Skeletal muscle cell (primary cell): ENCODE measurements at regions not wholly inside any gene's neighbourhood (a gene's known extent, or its start where the extent isn't known, plus 50 kb on each side); places are given as distances from the start of the nearest gene placed in this dataset.

Experiments used
- DNase-seq: peaks from one replicate; pipeline ENCODE4 v3.0.0-alpha.2; 2010; ENCODE audit warnings: low read depth
- H3K4me3 ChIP-seq: 2 replicates; pipeline ENCODE4 v1.5.1; 2011; ENCODE audit warnings: low read depth, mild to moderate bottlenecking, control low read depth, low read length, moderate library complexity

- no peak overlapping the region for H3K4me3 ChIP-seq
- no peak for DNase-seq
These were observed 78.3 kb downstream of the RAMP3 start for GRCh38 chr7:45235905-45236304.

- no peak overlapping the region for H3K4me3 ChIP-seq
- DNase-seq: no peak
These were observed 79.1 kb downstream of the RAMP3 start for GRCh38 chr7:45236666-45237065.

- DNase-seq: no peak
- H3K4me3 ChIP-seq: no peak overlapping the region
These were observed 80.3 kb downstream of the RAMP3 start for GRCh38 chr7:45237788-45238461.

GRCh38 chr7:45238806-45239205, 81.2 kb downstream of the RAMP3 start:
- DNase-seq: no peak

GRCh38 chr7:45239486-45239885, 81.9 kb downstream of the RAMP3 start:
- H3K4me3 ChIP-seq: no peak overlapping the region

More at GRCh38 chr7:45238806-45239205, 81.2 kb downstream of the RAMP3 start:
- no peak overlapping the region for H3K4me3 ChIP-seq

GRCh38 chr7:45240273-45240771, 82.7 kb downstream of the RAMP3 start:
- no peak for DNase-seq
- no peak overlapping the region for H3K4me3 ChIP-seq

More at GRCh38 chr7:45239486-45239885, 81.9 kb downstream of the RAMP3 start:
- DNase-seq: peak; percentile 29

- DNase-seq: no peak
- no peak overlapping the region for H3K4me3 ChIP-seq
These were observed 83.3 kb downstream of the RAMP3 start for GRCh38 chr7:45240926-45241325.

- DNase-seq: no peak
- no peak overlapping the region for H3K4me3 ChIP-seq
These were observed 83.9 kb downstream of the RAMP3 start for GRCh38 chr7:45241339-45242109.

GRCh38 chr7:45242261-45242660, 84.7 kb downstream of the RAMP3 start:
- no peak overlapping the region for H3K4me3 ChIP-seq
- no peak for DNase-seq

- H3K4me3 ChIP-seq: no peak overlapping the region
- DNase-seq: no peak
These were observed 85.1 kb downstream of the RAMP3 start for GRCh38 chr7:45242698-45243097.

GRCh38 chr7:45244981-45245380, 87.4 kb downstream of the RAMP3 start:
- DNase-seq: no peak
- no peak overlapping the region for H3K4me3 ChIP-seq

GRCh38 chr7:45246339-45246738, 88.7 kb downstream of the RAMP3 start:
- H3K4me3 ChIP-seq: no peak overlapping the region
- no peak for DNase-seq

- DNase-seq: no peak
- no peak overlapping the region for H3K4me3 ChIP-seq
These were observed 94.7 kb downstream of the RAMP3 start for GRCh38 chr7:45252248-45252647.

- no peak overlapping the region for H3K4me3 ChIP-seq
- DNase-seq: no peak
These were observed 95.3 kb downstream of the RAMP3 start for GRCh38 chr7:45252857-45253256.

GRCh38 chr7:45253368-45253767, 95.8 kb downstream of the RAMP3 start:
- no peak overlapping the region for H3K4me3 ChIP-seq
- no peak for DNase-seq

- H3K4me3 ChIP-seq: no peak overlapping the region
- no peak for DNase-seq
These were observed 97.6 kb downstream of the RAMP3 start for GRCh38 chr7:45255187-45255586.

GRCh38 chr7:45256309-45256708, 98.7 kb downstream of the RAMP3 start:
- no peak for DNase-seq
- no peak overlapping the region for H3K4me3 ChIP-seq

- DNase-seq: no peak
- H3K4me3 ChIP-seq: no peak overlapping the region
These were observed 99.2 kb downstream of the RAMP3 start for GRCh38 chr7:45256775-45257174.

GRCh38 chr7:45257284-45257683, 99.7 kb downstream of the RAMP3 start:
- no peak for DNase-seq
- no peak overlapping the region for H3K4me3 ChIP-seq

GRCh38 chr7:45258533-45259226, 101.1 kb downstream of the RAMP3 start:
- DNase-seq: no peak
- no peak overlapping the region for H3K4me3 ChIP-seq
